ENCODE measurements at regions not wholly inside any gene's neighbourhood (a gene's known extent, or its start where the extent isn't known, plus 50 kb on each side); places are given as distances from the start of the nearest gene placed in this dataset.

- no peak for DNase-seq (ENCODE audit: low read depth)
Observed at GRCh38 chr11:70650075-70650909, 252.0 kb downstream of the CTTN start.

DNA sequence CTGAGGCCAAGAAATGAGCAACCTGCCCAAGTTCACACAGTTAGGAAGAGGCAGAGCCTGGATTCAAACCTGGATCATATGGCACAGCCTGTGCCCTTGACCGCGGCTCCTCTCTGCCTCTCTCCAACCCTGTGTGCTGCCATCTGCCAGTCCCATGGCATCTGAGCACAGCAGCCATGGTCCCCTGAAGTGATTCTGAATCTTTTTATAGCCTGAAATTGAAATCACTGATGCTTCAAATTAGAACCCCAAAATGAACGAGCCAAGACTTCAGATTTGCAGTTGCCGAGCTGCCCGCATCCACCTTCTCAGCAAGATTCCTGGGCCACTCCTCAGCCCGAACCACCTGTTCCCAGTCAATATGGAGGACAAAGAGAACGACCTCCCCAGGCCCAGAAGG lies 252.7 kb downstream of the CTTN start:
- DNase-seq (ENCODE audit: low read depth): no peak

DNA sequence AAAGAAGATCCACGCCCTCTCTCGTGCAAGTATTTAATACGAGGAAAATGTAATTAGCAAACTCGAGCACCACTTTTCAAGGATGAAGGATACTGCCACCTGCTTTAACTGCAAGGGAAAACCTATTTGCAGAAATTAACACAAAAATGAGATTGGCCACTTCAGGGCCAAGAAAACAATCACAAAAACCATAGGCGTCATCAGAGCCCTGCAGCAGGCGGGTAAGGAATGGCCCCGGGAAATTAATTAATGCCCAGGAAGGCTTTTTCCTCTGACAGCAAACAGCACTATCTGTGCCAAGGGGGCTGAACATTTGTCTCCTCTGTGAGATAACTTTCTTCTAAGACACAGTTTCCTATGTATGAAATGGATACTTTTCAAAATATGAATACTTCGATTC lies 255.7 kb downstream of the CTTN start:
- DNase-seq (ENCODE audit: low read depth): no peak

DNA sequence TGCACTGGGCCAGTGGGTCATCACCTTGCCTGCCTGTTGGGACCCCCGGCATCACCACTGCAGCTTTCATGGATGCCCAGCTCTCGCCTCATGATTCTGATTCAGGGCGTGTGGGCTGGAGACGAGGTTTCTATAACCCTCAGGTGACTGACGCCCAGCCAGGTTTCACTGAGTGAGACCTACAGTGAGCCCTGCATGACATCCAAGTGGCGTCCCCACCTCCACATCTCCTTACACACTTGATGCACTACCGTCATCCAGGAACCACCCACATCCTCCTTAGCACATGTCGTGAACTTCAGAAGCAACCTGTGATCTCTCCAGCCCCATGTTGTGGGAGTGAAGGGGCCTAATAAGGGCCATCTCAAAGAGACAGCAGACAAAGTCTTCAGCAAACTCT lies 257.5 kb downstream of the CTTN start:
- no peak for DNase-seq (ENCODE audit: low read depth)

DNA sequence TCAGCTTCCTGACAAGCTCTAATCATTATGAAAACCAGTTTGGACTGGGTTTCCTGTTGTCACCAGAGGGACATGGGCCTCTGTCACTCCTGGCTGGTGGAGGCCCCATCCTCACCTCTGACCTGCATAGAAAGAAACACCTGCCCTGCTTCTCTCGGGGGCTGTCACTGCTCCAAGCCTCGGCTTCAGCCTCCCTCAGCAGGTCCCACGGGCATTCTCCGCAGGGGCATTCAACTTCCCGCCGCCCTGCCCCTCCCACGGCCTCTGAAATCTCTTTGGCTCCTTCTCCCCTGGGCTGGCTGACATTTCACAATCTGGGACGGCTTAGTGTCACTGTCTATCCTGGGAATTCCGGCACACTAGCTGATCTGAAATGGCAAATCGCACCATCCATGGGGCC lies 257.9 kb downstream of the CTTN start:
- no peak for DNase-seq (ENCODE audit: low read depth)

GRCh38 chr11:70660059-70660888 lies 261.9 kb downstream of the CTTN start:
- no peak for DNase-seq (ENCODE audit: low read depth)

DNA sequence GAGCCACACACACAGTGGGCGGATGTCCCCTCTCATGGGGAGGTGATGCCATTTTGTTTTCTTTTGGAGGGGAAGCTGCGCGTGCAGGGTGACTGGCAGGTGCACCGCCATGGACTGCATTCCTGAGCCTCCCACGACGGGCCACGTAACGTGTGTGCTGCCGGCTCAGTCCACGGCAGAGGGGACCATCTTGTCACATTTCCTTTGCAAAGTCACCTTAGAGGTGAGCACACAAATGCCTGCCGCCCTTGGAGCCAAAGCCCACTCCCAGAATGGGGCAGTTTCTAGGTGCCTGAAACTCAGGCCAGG lies 262.5 kb downstream of the CTTN start:
- DNase-seq (ENCODE audit: low read depth): no peak

DNA sequence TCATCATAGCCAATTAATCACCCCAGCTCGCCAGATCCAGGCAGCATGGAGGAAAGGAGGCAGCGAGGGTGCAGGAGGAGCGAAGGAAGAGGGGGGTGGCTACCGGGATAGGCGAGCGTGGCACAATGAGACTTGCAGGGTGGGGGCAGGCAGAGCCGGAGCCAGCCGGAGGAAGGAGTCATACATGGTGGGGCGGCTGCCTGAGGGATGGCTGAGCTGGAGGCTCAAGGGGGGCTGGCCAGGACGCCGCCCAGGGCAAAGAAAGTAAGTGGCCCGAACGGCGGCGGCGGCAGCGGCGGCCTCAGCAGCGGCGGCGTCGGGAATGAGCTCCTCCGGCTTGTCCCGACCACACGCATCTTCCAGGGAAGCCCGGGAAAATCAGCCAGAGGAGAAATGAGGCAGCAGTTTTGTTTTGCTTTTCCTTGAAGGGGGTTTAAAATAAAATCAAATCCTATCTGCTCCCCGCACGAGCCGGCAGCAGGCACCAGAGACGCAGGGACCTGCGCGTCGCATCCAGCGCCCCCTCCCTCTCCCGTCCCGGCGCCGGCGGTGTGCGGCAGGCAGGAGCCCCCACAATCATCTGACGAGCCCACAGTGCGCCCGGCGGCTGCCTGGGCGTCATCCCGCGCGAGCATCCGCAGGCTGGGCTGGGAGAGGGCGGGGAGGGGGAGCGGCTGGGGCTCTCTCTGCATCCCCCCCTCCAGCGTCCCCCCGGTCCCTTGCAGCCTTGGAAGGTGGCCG lies 263.6 kb downstream of the CTTN start:
- DNase-seq (ENCODE audit: low read depth): no peak

- no peak for DNase-seq (ENCODE audit: low read depth)
Observed at GRCh38 chr11:70662691-70663098, 264.4 kb downstream of the CTTN start.

GRCh38 chr11:70663815-70664214 lies 265.5 kb downstream of the CTTN start:
- DNase-seq (ENCODE audit: low read depth): no peak

DNA sequence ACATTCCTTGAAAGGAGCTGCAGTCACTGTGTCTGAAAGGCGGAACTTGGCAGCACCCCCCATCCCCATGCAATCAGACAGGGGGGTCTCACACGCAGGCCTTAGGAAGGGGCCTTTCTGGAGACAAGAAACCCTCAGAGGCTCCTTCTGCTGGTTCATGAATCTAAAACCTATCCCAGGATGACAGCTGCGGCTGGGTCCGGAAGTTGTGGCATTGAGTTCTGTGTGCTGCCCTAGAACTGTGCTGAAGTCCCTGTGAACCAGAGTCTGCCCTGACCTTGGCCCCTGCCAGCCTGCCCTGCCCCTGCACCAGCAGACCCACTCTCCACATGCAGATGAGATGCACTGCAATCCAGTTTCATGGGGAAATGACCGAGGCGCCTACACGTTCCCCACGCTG lies 268.0 kb downstream of the CTTN start:
- no peak for DNase-seq (ENCODE audit: low read depth)

DNA sequence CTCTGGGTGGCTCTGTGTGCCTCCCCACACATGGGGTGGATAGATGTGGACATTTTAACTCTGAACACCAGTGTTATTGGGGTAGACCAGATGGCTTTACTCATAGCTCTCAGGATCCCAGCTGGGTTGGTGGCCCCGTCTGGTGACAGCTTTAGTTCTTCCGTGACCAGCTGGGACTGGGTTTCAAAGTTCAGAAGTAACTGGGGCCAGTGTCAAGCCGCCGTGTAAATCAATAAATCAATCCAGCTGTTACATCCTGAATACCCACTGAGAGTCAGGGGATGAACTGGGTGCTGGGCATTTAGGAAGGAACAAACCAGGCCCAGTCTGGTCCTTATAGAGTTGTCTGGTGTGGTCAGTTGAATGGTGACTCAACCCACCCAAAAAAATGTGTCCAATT lies 269.4 kb downstream of the CTTN start:
- no peak for DNase-seq (ENCODE audit: low read depth)

- DNase-seq (ENCODE audit: low read depth): no peak
Observed at GRCh38 chr11:70668204-70669202, 270.2 kb downstream of the CTTN start.

DNA sequence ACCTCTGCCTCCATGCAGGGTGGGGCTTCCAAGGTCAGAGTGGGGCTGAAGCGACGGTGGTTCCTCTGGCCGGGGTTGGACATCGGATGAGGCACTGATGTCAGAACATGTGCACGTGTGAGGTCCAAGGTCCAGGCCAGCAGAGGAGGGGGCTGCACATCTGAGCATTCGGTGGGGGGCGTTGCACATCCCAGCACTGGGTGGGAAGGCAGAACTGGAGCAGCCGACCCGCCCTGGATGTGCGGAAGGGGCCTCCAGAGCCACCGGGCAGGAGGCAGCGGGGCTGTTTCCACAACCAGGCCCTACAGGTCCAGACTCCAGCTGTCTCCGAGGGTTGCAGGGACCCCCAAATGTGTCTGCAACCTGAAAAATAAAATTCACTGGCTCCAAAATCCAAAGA lies 271.0 kb downstream of the CTTN start:
- no peak for DNase-seq (ENCODE audit: low read depth)

GRCh38 chr11:70669871-70670675 lies 271.7 kb downstream of the CTTN start:
- DNase-seq (ENCODE audit: low read depth): no peak

DNA sequence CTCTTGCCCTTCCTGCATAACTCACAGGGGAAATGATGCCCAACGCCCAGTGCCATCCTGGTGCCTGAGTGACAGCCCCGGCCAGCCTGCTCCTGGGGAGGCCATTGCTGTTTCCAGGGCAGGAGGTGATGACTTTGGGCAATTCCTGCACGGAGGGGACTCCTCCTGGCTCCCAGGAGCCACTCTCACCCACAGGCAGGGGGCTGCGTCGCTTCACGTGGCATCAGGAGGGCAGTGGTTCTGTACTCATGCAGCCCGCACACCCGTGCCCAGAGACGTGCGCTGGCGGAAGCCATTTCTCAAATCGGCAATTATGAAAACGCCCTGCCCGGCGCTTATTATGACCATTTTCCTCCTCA lies 272.3 kb downstream of the CTTN start:
- DNase-seq (ENCODE audit: low read depth): no peak

GRCh38 chr11:70671083-70671482 lies 272.8 kb downstream of the CTTN start:
- DNase-seq (ENCODE audit: low read depth): no peak

GRCh38 chr11:70671611-70672010 lies 273.3 kb downstream of the CTTN start:
- no peak for DNase-seq (ENCODE audit: low read depth)

GRCh38 chr11:70672991-70673653 lies 274.8 kb downstream of the CTTN start:
- no peak for DNase-seq (ENCODE audit: low read depth)

DNA sequence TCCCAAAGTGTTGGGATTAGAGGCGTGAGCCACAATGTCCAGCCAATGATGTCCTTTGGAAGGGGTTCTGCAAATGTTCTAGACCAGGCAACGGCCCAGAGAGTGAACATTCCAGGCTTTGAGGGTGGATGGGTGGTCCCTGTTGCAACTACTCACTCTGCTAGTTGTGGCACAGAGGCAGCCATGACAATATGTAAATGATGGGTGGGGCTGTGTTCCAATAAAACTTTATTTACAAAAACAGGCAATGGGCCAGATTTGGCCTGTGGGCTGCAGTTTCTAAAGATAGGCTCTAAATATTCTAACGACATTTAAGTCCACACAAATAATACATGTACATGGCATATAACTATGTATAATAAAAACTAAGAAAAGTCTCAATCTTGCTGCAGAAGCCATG lies 276.3 kb downstream of the CTTN start:
- DNase-seq (ENCODE audit: low read depth): no peak

All from stimulated activated CD8-positive, alpha-beta memory T cell treated with anti-CD3 and anti-CD28 coated beads, Interleukin-12 subunit alpha, Interleukin-12 subunit beta, amount 100 ng/mL, for 1 hour (primary cell).